ENCODE measurements at regions not wholly inside any gene's neighbourhood (a gene's known extent, or its start where the extent isn't known, plus 50 kb on each side); places are given as distances from the start of the nearest gene placed in this dataset.
"Not testable (repeated sequence)": the region's sequence is repeated elsewhere in the genome, so short reads cannot be mapped to it uniquely, and the experiment has no call there.

DNA sequence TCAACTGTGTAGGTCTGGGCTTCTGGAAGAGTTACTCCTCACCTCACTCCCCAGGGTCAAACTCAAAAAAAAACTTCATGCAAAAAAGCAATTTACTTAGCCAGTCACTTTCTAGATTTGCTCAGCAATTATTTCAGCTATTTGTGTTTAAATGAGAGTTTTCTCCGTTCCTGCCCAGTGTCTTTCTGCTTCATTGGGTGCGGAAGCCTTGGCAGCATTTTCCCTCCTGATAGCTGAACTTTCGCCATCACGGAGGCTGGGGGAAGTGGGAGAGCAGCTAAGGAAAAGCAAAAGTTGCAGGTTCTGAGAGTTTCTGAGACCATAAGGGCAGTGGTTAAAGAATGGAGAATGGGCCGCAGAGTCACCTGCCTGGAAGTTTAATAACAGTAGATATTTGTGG, 287.1 kb upstream of the DYNLRB2 start:
- DNase-seq (ENCODE audit: low spot score in 2 of 2): no peak
- Histone ChIP-seq H3K4me3 (no peak overlapping the region), H3K36me3 (no peaks in the 10 kb centered on the region), H3K9me3 (no peaks in the 10 kb centered on the region), H3K27me3 (no peaks in the 10 kb centered on the region), H3K27ac (no peak overlapping the region), H3K4me1 (peaks cover 0 to 5% (median 0%) of the 10 kb centered on the region in 4 donors)
- no peak for TF ChIP-seq EP300 (IDR thresholded peaks at IDR 0.05)
- TF ChIP-seq, protein P1, sequence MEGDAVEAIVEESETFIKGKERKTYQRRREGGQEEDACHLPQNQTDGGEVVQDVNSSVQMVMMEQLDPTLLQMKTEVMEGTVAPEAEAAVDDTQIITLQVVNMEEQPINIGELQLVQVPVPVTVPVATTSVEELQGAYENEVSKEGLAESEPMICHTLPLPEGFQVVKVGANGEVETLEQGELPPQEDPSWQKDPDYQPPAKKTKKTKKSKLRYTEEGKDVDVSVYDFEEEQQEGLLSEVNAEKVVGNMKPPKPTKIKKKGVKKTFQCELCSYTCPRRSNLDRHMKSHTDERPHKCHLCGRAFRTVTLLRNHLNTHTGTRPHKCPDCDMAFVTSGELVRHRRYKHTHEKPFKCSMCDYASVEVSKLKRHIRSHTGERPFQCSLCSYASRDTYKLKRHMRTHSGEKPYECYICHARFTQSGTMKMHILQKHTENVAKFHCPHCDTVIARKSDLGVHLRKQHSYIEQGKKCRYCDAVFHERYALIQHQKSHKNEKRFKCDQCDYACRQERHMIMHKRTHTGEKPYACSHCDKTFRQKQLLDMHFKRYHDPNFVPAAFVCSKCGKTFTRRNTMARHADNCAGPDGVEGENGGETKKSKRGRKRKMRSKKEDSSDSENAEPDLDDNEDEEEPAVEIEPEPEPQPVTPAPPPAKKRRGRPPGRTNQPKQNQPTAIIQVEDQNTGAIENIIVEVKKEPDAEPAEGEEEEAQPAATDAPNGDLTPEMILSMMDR (IDR thresholded peaks at IDR 0.05): no peak
- TF ChIP-seq POLR2A (IDR thresholded peaks at IDR 0.05): no peak
- WGBS, 2 donors: 78 to 87% methylated on average over 5 of the region's 5 CpGs

DNA sequence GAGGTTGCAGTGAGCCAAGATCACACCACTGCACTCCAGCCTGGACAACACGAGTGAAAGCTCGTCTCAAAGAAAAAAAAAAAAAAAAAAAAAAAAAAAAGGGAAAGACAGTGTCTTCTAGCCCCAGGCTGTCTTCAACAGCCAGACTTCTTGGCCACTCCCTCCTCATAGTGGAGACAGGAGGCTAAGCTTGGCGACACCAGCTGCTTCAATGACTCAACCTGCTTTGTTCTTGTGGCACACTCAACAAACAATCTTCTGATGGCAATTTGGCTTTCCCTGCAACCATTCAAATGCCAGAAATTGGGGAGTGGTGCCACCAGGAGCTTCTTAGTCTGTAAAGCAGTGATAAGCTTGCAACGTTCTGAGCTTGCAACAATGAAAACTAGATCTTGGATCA, 290.4 kb upstream of the DYNLRB2 start:
- no peaks in the 10 kb centered on the region for H3K36me3 ChIP-seq
- TF ChIP-seq EP300 (IDR thresholded peaks at IDR 0.05) (no peak), POLR2A (IDR thresholded peaks at IDR 0.05) (no peak)
- TF ChIP-seq, protein P1 (IDR thresholded peaks at IDR 0.05): no peak
- DNase-seq (ENCODE audit: low spot score in 2 of 2): no peak
- no peak overlapping the region for H3K4me3 ChIP-seq
- no peaks in the 10 kb centered on the region for H3K27me3 ChIP-seq
- 87 to 91% methylated on average over 3 to 4 of the region's 4 CpGs for WGBS, 2 donors
- peaks cover 0 to 4% (median under 1%) of the 10 kb centered on the region in 4 donors for H3K9me3 ChIP-seq
- peaks cover 0 to 5% (median 0%) of the 10 kb centered on the region in 4 donors for H3K4me1 ChIP-seq
- no peak overlapping the region for H3K27ac ChIP-seq

DNA sequence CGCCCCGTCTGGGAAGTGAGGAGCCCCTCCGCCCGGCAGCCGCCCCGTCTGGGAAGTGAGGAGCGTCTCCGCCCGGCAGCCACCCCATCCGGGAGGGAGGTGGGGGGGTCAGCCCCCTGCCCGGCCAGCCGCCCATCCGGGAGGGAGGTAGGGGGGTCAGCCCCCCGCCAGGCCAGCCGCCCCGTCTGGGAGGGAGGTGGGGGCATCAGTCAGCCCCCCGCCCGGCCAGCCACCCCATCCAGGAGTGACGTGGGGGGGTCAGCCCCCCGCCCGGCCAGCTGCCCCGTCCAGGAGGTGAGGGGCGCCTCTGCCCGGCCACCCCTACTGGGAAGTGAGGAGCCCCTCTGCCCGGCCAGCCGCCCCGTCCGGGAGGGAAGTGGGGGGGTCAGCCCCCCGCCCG, 297.5 kb upstream of the DYNLRB2 start:
- no CpG with 5 or more reads among the region's 30 CpGs for whole genome bisulfite sequencing, 2 donors
- not testable (repeated sequence) for H3K4me1 ChIP-seq; DNase-seq (ENCODE audit: low spot score in 2 of 2); H3K36me3 ChIP-seq; H3K4me3 ChIP-seq; H3K27ac ChIP-seq; H3K27me3 ChIP-seq
- H3K9me3 ChIP-seq: peaks cover 0 to 22% (median 4%) of the 10 kb centered on the region in 4 donors

DNA sequence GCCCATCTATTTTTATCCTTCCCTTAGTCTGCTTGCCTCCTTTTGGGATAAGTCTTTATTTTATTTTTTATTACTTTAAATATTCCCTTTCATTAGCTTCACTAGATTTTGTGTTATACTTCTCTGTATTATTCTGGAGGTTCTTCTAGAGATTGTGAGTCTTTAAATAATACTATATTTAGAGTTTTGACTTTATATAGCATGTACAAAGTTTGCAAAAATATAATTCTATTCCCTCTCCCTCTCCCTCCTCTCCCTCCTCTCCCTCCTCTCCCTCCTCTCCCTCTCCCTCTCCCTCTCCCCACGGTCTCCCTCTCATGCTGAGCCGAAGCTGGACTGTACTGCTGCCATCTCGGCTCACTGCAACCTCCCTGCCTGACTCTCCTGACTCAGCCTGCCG, 298.5 kb upstream of the DYNLRB2 start:
- not testable (repeated sequence) for H3K4me1 ChIP-seq; H3K36me3 ChIP-seq; H3K27ac ChIP-seq; H3K27me3 ChIP-seq; DNase-seq (ENCODE audit: low spot score in 2 of 2); H3K4me3 ChIP-seq
- 85 to 95% methylated on average over 4 of the region's 4 CpGs for WGBS, 2 donors
- H3K9me3 ChIP-seq: peaks cover 0 to 29% (median 4%) of the 10 kb centered on the region in 4 donors

DNA sequence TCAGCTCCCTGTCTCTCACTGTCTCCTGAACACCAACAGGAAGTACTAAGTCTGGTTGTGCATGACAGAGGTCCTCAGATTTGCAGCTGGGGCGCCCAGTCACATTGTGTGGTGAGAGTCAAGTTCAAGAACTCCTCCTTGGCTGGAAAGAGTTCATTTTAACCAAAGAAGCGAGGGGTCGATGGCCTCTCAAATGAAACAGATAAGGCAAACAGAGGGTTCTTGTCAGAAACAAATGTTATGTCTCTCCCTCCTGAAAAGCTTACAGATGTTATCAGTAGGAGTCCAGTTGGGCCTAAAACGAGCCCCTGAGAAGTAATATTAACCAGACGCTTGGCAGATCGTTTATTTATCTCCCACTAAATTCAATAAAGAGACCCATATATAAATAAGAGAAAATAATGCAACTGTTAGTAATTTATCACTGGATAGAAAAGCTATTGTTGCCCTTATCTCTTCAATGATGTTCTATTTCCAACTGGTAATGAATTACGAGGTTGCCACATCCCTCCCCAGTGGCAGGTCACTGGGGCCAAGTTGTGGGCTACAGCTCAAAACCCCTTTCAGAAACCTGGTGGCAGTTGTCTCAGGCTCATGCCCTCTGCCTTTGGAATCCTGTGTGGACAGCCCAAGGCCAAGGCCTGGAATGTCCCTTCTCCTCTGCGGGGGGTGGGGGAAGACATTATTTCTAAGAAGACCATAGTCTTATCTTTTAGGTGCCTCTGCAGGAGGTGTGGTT, 307.5 kb upstream of the DYNLRB2 start:
- WGBS, 2 donors: 64 to 65% methylated on average over 8 of the region's 8 CpGs
- TF ChIP-seq POLR2A (IDR thresholded peaks at IDR 0.05) (no peak), EP300 (IDR thresholded peaks at IDR 0.05) (no peak)
- TF ChIP-seq, protein P1 (IDR thresholded peaks at IDR 0.05): no peak
- Histone ChIP-seq H3K27me3 (no peaks in the 10 kb centered on the region), H3K36me3 (no peaks in the 10 kb centered on the region), H3K27ac (no peak overlapping the region), H3K4me1 (peaks cover 0 to 9% (median 1%) of the 10 kb centered on the region in 4 donors), H3K9me3 (peaks cover 0 to 6% (median 0%) of the 10 kb centered on the region in 4 donors), H3K4me3 (no peak overlapping the region)
- DNase-seq (ENCODE audit: low spot score in 2 of 2): no peak

DNA sequence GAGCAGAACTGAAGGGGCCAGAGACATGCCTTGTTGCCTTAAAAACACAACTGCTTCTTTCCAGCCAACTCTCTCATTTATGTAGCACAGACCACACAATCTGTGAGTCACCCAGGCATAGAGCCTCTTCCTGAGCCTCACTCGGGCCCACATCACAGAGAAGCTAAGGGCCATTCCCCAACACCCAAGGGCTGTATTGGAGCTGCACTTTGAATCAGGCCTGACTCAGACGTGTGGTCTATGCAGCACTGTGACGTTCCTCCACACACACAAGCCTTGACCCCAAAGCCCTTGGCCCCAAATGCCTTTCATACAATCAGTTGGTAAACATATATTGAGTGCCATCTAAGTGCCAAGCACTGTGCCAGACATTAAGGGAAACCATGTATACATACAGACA, 308.9 kb upstream of the DYNLRB2 start:
- Histone ChIP-seq H3K4me1 (peaks cover 0 to 9% (median 1%) of the 10 kb centered on the region in 4 donors), H3K4me3 (no peak overlapping the region), H3K9me3 (peaks cover 0 to under 1% (median 0%) of the 10 kb centered on the region in 4 donors), H3K27me3 (no peaks in the 10 kb centered on the region), H3K36me3 (no peaks in the 10 kb centered on the region), H3K27ac (no peak overlapping the region)
- DNase-seq (ENCODE audit: low spot score in 2 of 2): no peak
- WGBS, 2 donors: 63 to 67% methylated on average over 3 of the region's 3 CpGs
- TF ChIP-seq, protein P1 (IDR thresholded peaks at IDR 0.05): no peak
- TF ChIP-seq POLR2A (IDR thresholded peaks at IDR 0.05) (no peak), EP300 (IDR thresholded peaks at IDR 0.05) (no peak)
